ENCODE measurements at regions not wholly inside any gene's neighbourhood (a gene's known extent, or its start where the extent isn't known, plus 50 kb on each side); places are given as distances from the start of the nearest gene placed in this dataset.

DNA sequence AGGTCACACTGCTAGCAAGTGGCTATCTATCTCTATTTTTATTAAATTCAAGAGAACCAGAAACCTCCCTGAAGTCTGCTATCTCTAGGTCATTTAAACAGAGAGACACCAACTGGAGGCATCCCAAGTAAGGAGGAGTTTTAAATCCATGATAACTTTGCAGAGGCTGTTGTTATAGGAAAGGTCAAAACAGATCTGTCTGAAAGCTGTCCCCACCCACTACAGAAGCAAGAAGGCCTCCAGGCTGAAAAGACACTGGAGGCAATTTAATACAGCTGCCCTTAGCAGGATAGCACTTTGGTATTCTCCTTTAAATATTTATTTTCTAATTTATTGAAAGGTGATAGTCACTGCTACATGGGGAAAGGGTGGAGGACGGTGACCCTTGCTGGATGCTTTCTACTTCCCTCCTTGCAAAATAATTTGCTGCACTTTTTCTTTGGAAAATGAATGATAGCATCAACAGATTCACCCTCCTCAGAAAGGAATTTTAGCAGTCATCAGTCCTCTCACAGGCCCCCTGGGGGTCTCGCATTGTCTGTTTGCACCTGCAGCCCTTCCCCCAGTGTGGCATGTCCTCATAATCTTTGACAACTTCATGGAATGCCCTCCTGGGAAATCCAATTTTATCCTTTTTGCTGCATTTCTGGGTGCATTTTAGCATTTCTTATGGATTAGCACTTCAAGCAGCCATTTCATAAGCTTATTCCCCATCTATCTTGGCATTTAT, 429.5 kb upstream of the TNP1 start:
- DNase-seq (ENCODE audit: low spot score): no peak
- H3K4me2 ChIP-seq: peak overlapping the region; percentile 44
- no peaks in the 10 kb centered on the region for H3K9me3 ChIP-seq (ENCODE audit: low read depth)
- H4K20me1 ChIP-seq (ENCODE audit: insufficient read depth, poor library complexity, severe bottlenecking): no peaks in the 10 kb centered on the region
- H3K4me3 ChIP-seq: no peak overlapping the region
- no peaks in the 10 kb centered on the region for H3K27me3 ChIP-seq
- peak overlapping the region; percentile 54 for H3K27ac ChIP-seq
- WGBS (ENCODE audit: low lambda C conversion rate, missing lambda C conversion rate): 38% methylated on average over 2 of the region's 2 CpGs
- no peaks in the 10 kb centered on the region for H3K9me2 ChIP-seq (replicated peaks; ENCODE audit: insufficient read depth)
- H3K79me2 ChIP-seq: no peaks in the 10 kb centered on the region
- H2AFZ ChIP-seq: no peak overlapping the region
- TF ChIP-seq CTCF (IDR thresholded peaks at IDR 0.05; ENCODE audit: poor library complexity): no peak
- TF ChIP-seq EZH2phosphoT487 (IDR thresholded peaks at IDR 0.05; ENCODE audit: low read depth, severe bottlenecking, unreplicated experiment): no peak
- no peak for TF ChIP-seq EZH2 (IDR thresholded peaks at IDR 0.05; ENCODE audit: borderline replicate concordance)
- H3K36me3 ChIP-seq (replicated peaks; ENCODE audit: insufficient read depth, low read depth): no peaks in the 10 kb centered on the region
- H3K4me1 ChIP-seq (ENCODE audit: insufficient read depth): peaks cover 30% of the 10 kb centered on the region

DNA sequence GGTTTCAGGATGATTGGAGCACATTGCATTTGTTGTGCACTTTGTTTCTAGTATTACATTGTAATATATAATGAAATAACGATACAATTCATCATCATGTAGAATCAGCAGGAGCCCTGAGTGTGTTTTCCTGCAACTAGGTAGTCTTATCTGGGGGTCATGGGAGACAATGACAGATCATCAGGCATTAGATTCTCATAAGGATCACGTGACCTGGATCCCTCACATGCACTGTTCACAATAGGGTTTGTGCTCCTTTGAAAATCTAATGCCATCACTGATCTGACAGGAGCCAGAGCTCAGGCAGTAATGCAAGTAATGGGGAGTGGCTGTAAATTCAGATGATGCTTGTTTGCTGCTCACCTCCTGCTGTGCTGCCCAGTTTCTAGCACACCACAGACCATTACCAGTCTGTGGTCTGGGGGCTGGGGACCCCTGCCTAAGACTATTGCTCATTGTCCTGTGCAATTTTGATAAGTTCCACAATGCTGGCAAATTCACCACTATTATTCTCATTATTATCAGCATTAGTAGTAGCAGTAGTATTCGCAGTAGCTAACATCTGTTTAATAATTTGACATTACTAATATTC, 428.7 kb upstream of the TNP1 start:
- DNase-seq (ENCODE audit: low spot score): no peak
- no peak overlapping the region for H3K27ac ChIP-seq
- 100% methylated on average over 3 of the region's 3 CpGs for WGBS (ENCODE audit: low lambda C conversion rate, missing lambda C conversion rate)
- no peaks in the 10 kb centered on the region for H4K20me1 ChIP-seq (ENCODE audit: insufficient read depth, poor library complexity, severe bottlenecking)
- no peaks in the 10 kb centered on the region for H3K9me3 ChIP-seq (ENCODE audit: low read depth)
- no peaks in the 10 kb centered on the region for H3K9me2 ChIP-seq (replicated peaks; ENCODE audit: insufficient read depth)
- H3K36me3 ChIP-seq (replicated peaks; ENCODE audit: insufficient read depth, low read depth): no peaks in the 10 kb centered on the region
- no peaks in the 10 kb centered on the region for H3K27me3 ChIP-seq
- no peak overlapping the region for H3K4me3 ChIP-seq
- peaks cover 27% of the 10 kb centered on the region for H3K4me1 ChIP-seq (ENCODE audit: insufficient read depth)
- no peaks in the 10 kb centered on the region for H3K79me2 ChIP-seq
- H3K4me2 ChIP-seq: no peak overlapping the region
- no peak overlapping the region for H2AFZ ChIP-seq
- TF ChIP-seq EZH2 (IDR thresholded peaks at IDR 0.05; ENCODE audit: borderline replicate concordance) (no peak), EZH2phosphoT487 (IDR thresholded peaks at IDR 0.05; ENCODE audit: low read depth, severe bottlenecking, unreplicated experiment) (no peak), CTCF (IDR thresholded peaks at IDR 0.05; ENCODE audit: poor library complexity) (no peak)

DNA sequence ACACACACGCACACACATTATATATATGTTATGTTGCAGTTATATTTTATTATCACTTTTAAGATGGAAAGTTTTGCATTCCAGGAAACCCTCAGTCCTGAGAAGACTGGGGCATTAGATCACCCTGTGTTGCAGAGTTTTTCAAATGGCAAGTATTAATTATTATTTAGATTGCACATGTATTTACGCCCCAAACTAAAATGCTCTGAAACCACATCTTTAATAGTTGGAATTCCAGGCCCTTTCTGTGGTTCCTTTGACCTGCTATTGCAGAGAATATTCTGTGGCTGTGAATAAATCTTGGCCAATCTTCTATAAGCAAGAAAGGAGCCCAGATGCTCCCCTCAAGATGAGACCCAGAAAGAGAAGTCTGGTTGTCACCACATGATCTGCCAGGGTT, 427.0 kb upstream of the TNP1 start:
- H3K4me2 ChIP-seq: no peak overlapping the region
- TF ChIP-seq CTCF (IDR thresholded peaks at IDR 0.05; ENCODE audit: poor library complexity): no peak
- TF ChIP-seq EZH2 (IDR thresholded peaks at IDR 0.05; ENCODE audit: borderline replicate concordance): no peak
- TF ChIP-seq EZH2phosphoT487 (IDR thresholded peaks at IDR 0.05; ENCODE audit: low read depth, severe bottlenecking, unreplicated experiment): no peak
- no peaks in the 10 kb centered on the region for H3K9me2 ChIP-seq (replicated peaks; ENCODE audit: insufficient read depth)
- H2AFZ ChIP-seq: no peak overlapping the region
- DNase-seq (ENCODE audit: low spot score): no peak
- no peak overlapping the region for H3K4me3 ChIP-seq
- no peaks in the 10 kb centered on the region for H3K27me3 ChIP-seq
- H4K20me1 ChIP-seq (ENCODE audit: insufficient read depth, poor library complexity, severe bottlenecking): no peaks in the 10 kb centered on the region
- peaks cover 24% of the 10 kb centered on the region for H3K4me1 ChIP-seq (ENCODE audit: insufficient read depth)
- H3K79me2 ChIP-seq: no peaks in the 10 kb centered on the region
- no peaks in the 10 kb centered on the region for H3K36me3 ChIP-seq (replicated peaks; ENCODE audit: insufficient read depth, low read depth)
- H3K9me3 ChIP-seq (ENCODE audit: low read depth): no peaks in the 10 kb centered on the region
- H3K27ac ChIP-seq: no peak overlapping the region
- WGBS (ENCODE audit: low lambda C conversion rate, missing lambda C conversion rate): 92% methylated on average over 2 of the region's 2 CpGs
